Parathyroid adenoma (tissue), 2 donors: ENCODE measurements at regions not wholly inside any gene's neighbourhood (a gene's known extent, or its start where the extent isn't known, plus 50 kb on each side); places are given as distances from the start of the nearest gene placed in this dataset.

ENCODE experiments used
- H2AFZ ChIP-seq: fragments of 300-600 bp; sonication (generic); one replicate; pipeline ENCODE4 v1.7.0; 2017; ENCODE audit warnings: antibody characterized with exemption, mild to moderate bottlenecking
- H3K27ac ChIP-seq: fragments of 300-600 bp; sonication (generic); one replicate; pipeline ENCODE4 v1.7.0; 2017
- H3K27me3 ChIP-seq: fragments of 300-600 bp; sonication (generic); one replicate; pipeline ENCODE4 v1.7.0; 2017; ENCODE audit warnings: low read length; ENCODE audit not compliant: control insufficient read depth, insufficient read depth
- H3K36me3 ChIP-seq: fragments of 300-600 bp; sonication (generic); one replicate; pipeline ENCODE4 v1.7.0; 2017; ENCODE audit warnings: low read length; ENCODE audit not compliant: control insufficient read depth, insufficient read depth
- H3K4me1 ChIP-seq: fragments of 300-600 bp; sonication (generic); one replicate; pipeline ENCODE4 v1.7.0; 2017; ENCODE audit warnings: control low read depth
- H3K4me2 ChIP-seq: fragments of 300-600 bp; sonication (generic); one replicate; pipeline ENCODE4 v1.7.0; 2017; ENCODE audit warnings: low read length
- H3K4me3 ChIP-seq: fragments of 300-600 bp; sonication (generic); one replicate; pipeline ENCODE4 v1.7.0; 2017; ENCODE audit warnings: low read depth, low read length
- H3K79me2 ChIP-seq: fragments of 300-600 bp; sonication (generic); one replicate; pipeline ENCODE4 v1.7.0; 2017; ENCODE audit warnings: control low read depth
- H3K9ac ChIP-seq: fragments of 300-600 bp; sonication (generic); one replicate; pipeline ENCODE4 v1.7.0; 2017; ENCODE audit warnings: mild to moderate bottlenecking
- H3K9me3 ChIP-seq: fragments of 300-600 bp; sonication (generic); one replicate; pipeline ENCODE4 v1.7.0; 2017; ENCODE audit warnings: low read length; ENCODE audit not compliant: control insufficient read depth
- CTCF ChIP-seq: fragments of 300-600 bp; sonication (generic); IDR thresholded peaks from one replicate; pipeline ENCODE4 v1.7.0; 2017; ENCODE audit warnings: antibody characterized with exemption, mild to moderate bottlenecking
- donor health status: primary hyperparathyroidism.

DNA sequence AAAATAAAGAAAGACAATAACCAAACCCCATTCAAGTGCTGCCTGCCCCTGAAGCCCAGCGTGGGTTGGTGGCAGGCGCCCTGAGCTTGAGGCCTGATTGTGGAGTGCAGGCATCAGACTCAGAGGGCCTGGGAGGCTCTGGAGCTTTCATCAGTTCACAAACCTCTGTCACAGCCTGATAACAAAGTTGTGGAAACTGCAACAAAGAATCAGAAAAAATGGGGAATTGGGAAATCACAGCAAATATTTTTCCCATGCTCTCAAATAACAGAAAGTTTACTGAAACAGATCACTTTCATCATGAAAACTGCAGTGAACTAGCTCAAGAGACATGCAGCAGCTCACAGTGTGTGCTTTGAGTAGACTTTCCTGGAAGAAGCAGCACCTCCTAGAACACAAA lies 793.6 kb downstream of the UQCRFS1 start:
- Histone ChIP-seq H2AFZ (no peak overlapping the region), H3K4me3 (no peak overlapping the region), H3K36me3 (no peaks in the 10 kb centered on the region), H3K9ac (no peak overlapping the region), H3K9me3 (no peaks in the 10 kb centered on the region), H3K27me3 (no peaks in the 10 kb centered on the region), H3K79me2 (no peaks in the 10 kb centered on the region), H3K4me1 (no peaks in the 10 kb centered on the region), H3K27ac (no peak overlapping the region), H3K4me2 (no peak overlapping the region)
- TF ChIP-seq CTCF: no peak

DNA sequence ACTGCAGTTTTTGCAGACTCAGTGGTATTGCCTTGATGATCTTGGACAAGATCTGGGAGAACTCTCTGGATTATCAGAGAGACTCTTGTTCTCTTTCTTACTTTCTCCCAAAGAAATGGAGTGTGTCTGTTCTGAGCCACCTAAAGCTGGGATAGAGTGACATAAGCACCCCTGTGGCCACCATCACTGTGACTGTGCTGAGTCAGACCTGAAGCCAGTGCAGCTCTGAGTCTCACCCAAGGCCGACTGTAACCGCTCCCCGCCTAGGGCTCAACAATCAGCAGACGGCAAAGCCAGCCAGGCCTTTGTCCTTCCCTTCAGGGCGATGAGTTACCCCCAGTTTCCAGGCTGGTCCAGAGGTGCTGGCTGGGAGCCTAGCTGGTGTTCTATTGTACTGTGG lies 795.6 kb downstream of the UQCRFS1 start:
- no peaks in the 10 kb centered on the region for H3K27me3 ChIP-seq
- no peak for TF ChIP-seq CTCF
- no peaks in the 10 kb centered on the region for H3K79me2 ChIP-seq
- no peak overlapping the region for H3K4me2 ChIP-seq
- no peaks in the 10 kb centered on the region for H3K9me3 ChIP-seq
- H3K9ac ChIP-seq: no peak overlapping the region
- H3K36me3 ChIP-seq: no peaks in the 10 kb centered on the region
- no peaks in the 10 kb centered on the region for H3K4me1 ChIP-seq
- no peak overlapping the region for H2AFZ ChIP-seq
- no peak overlapping the region for H3K4me3 ChIP-seq
- H3K27ac ChIP-seq: no peak overlapping the region

- Histone ChIP-seq H3K4me3 (no peak overlapping the region), H3K36me3 (no peaks in the 10 kb centered on the region), H3K27me3 (no peaks in the 10 kb centered on the region), H3K4me2 (no peak overlapping the region), H3K4me1 (no peaks in the 10 kb centered on the region), H3K9ac (no peak overlapping the region), H3K27ac (no peak overlapping the region), H3K79me2 (no peaks in the 10 kb centered on the region), H2AFZ (no peak overlapping the region), H3K9me3 (no peaks in the 10 kb centered on the region)
- TF ChIP-seq CTCF: no peak
Measured at GRCh38 chr19:28416245-28416644, 796.7 kb downstream of the UQCRFS1 start.

DNA sequence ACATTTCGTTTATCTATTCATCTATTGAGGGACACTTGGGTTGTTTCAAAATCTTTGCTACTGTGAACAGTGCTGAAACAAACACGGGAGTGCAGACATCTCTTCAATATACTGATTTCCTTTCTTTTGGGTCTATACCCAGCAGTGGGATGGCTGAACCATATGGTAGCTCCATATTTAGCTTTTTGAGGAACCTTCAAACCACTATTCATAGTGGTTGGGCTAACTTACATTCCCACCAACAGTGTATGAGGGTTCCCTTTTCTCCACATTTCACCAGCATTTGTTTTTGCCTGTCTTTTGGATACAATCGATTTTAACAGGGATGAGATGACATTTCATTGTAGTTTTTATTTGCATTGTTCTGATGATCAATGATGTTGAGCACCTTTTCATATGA lies 798.2 kb downstream of the UQCRFS1 start:
- Histone ChIP-seq H3K27me3 (no peaks in the 10 kb centered on the region), H3K27ac (no peak overlapping the region), H3K4me1 (no peaks in the 10 kb centered on the region), H3K4me2 (no peak overlapping the region), H3K79me2 (no peaks in the 10 kb centered on the region), H2AFZ (no peak overlapping the region), H3K9ac (no peak overlapping the region), H3K4me3 (no peak overlapping the region), H3K9me3 (no peaks in the 10 kb centered on the region), H3K36me3 (no peaks in the 10 kb centered on the region)
- no peak for TF ChIP-seq CTCF

DNA sequence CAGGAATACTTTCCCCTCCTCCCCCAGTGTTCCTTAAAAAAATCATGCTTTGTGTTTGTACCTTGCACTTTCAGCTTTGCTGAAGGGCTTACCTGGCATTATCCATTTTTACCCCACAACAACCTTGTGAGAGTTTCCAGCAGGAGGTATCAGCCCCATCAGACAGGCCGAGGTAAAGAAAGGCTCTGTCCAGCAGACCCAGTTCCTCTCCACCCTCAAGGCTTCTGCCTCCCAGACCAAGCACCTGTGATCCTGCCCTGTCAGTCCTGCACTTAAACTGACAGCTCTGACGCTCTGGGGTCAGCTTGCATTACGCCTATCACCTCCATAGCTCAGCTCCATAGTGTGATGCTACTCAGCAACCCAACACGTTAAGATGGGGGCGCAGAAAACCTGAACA lies 803.1 kb downstream of the UQCRFS1 start:
- no peaks in the 10 kb centered on the region for H3K9me3 ChIP-seq

More for the DNA sequence above, 803.1 kb downstream of the UQCRFS1 start:
- H3K36me3 ChIP-seq: no peaks in the 10 kb centered on the region
- no peak overlapping the region for H3K4me2 ChIP-seq
- no peak overlapping the region for H3K9ac ChIP-seq
- H3K27me3 ChIP-seq: no peaks in the 10 kb centered on the region
- H3K4me1 ChIP-seq: no peaks in the 10 kb centered on the region
- no peak for TF ChIP-seq CTCF
- H2AFZ ChIP-seq: no peak overlapping the region
- no peak overlapping the region for H3K27ac ChIP-seq
- H3K4me3 ChIP-seq: no peak overlapping the region
- no peaks in the 10 kb centered on the region for H3K79me2 ChIP-seq
